ENCODE measurements at regions not wholly inside any gene's neighbourhood (a gene's known extent, or its start where the extent isn't known, plus 50 kb on each side); places are given as distances from the start of the nearest gene placed in this dataset.

DNA sequence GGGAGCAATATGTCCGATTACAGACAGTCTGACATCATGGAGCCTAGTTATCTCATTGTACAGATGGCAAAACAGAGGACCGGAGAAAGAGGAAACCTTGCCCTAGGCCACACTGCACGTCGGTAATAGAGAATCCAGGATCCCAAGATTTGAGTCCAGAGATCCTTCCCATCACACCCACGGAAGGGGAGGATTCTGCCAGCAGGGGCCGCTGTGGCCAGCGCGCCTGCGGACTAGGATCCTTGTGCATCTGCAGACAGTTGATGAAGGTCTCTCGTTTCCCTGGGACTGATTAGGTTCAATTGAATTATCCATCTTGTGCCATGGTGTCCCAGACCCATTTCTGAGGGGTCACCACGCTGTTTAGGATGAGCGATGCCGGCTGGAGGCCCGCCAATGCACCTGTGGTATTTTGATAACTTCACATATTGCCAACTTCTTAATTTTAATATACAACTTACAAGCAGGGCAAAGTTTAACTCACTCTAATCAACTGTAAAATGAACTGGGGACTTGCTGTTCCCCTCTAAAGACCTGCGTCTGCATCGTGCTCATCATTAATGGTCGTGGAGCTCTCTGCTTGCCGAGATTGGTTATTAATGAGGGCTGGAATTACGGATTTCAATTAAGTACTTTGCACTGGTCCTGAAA is 592.7 kb upstream of the BRINP1 start:
- Histone ChIP-seq H3K4me1 (no peaks in the 10 kb centered on the region), H3K27ac (no peak overlapping the region), H3K9me3 (no peaks in the 10 kb centered on the region), H3K36me3 (no peaks in the 10 kb centered on the region), H3K4me3 (no peak overlapping the region), H3K27me3 (no peaks in the 10 kb centered on the region)
- FAIRE-seq (no peak), ATAC-seq (peak in 3 of 4 donors; percentile 65 to 72 (median 69)), DNase-seq (peak; percentile 5 to 83 (median 48))
- TF ChIP-seq, protein P1, sequence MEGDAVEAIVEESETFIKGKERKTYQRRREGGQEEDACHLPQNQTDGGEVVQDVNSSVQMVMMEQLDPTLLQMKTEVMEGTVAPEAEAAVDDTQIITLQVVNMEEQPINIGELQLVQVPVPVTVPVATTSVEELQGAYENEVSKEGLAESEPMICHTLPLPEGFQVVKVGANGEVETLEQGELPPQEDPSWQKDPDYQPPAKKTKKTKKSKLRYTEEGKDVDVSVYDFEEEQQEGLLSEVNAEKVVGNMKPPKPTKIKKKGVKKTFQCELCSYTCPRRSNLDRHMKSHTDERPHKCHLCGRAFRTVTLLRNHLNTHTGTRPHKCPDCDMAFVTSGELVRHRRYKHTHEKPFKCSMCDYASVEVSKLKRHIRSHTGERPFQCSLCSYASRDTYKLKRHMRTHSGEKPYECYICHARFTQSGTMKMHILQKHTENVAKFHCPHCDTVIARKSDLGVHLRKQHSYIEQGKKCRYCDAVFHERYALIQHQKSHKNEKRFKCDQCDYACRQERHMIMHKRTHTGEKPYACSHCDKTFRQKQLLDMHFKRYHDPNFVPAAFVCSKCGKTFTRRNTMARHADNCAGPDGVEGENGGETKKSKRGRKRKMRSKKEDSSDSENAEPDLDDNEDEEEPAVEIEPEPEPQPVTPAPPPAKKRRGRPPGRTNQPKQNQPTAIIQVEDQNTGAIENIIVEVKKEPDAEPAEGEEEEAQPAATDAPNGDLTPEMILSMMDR (IDR thresholded peaks at IDR 0.05): peak; percentile 65 to 72 (median 68)
- 11 to 17% methylated on average over 19 of the region's 19 CpGs for WGBS, 2 donors
- intact Hi-C loops (cut with DNase I): loop anchor here in 1 of 3 donors (10.0 kb wide), 1 partner anchor 417 kb away; no protein-coding TSS in a partner anchor

DNA sequence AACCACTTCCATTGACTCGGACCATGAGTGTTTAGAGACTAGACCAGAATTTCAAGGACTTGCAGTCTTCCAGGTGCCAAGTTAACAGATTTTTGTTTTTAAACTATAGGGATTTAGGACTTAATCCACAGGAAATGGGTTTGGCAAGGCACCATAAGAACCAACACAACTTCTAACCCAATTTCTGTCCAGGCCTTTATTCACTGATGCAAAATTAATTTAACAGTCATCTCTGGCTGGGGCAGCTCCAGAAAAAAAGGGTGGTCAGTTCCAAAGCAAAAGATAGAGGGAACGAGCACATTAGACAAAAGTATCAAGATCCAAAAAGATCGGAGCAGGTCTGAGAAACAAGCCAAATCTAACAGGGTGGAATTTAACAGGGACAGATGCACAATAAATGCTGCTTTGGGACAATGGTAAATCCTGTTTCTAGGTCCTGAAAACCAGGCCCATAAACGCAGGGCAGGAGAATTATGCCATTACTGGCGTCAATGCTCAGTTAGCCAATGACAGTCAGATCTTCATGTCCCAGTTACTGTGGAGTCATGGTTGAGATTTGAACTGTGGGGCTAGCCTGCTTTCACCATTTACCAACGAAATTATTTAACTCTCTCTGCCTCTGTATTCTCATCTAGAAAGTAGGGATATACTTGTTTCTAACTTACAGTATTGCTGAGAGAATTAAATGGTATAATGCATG is 590.8 kb upstream of the BRINP1 start:
- H3K4me3 ChIP-seq: no peak overlapping the region
- WGBS, 2 donors: 53 to 56% methylated on average over 6 of the region's 6 CpGs
- H3K9me3 ChIP-seq: no peaks in the 10 kb centered on the region
- intact Hi-C loops (cut with DNase I): loop anchor here in 1 of 3 donors (10.0 kb wide), 1 partner anchor 415 kb away; no protein-coding TSS in a partner anchor
- peaks cover 0 to 8% (median 0%) of the 10 kb centered on the region in 4 donors for H3K27me3 ChIP-seq
- no peak for FAIRE-seq
- no peaks in the 10 kb centered on the region for H3K36me3 ChIP-seq
- DNase-seq: no peak
- H3K27ac ChIP-seq: no peak overlapping the region
- TF ChIP-seq, protein P1 (IDR thresholded peaks at IDR 0.05): no peak
- no peak for ATAC-seq
- H3K4me1 ChIP-seq: no peaks in the 10 kb centered on the region

DNA sequence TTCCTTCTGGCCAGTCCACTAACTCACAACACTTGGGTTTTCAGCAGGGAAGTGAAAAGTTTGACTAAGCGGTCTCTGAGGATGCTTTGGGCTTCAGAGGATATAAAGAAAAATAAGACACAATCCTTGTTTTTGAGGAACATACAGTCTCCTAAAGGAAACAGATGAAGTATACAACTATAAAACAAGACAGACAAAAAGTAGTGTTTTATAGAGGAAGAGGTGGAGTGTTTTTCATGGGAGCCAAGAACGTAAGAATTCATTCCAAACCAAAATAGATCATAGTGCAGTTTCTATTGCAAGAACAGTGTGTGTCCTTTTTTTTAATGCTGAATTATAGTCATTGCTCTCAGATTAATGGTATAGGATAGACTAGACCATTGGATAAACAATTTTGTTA is 586.9 kb upstream of the BRINP1 start:
- Histone ChIP-seq H3K9me3 (no peaks in the 10 kb centered on the region), H3K27ac (no peak overlapping the region), H3K4me1 (no peaks in the 10 kb centered on the region), H3K27me3 (peaks cover 0 to 8% (median 0%) of the 10 kb centered on the region in 4 donors), H3K4me3 (no peak overlapping the region), H3K36me3 (no peaks in the 10 kb centered on the region)
- TF ChIP-seq, protein P1 (IDR thresholded peaks at IDR 0.05): no peak
- WGBS, 2 donors: 53 to 78% methylated on average over 2 of the region's 2 CpGs
- FAIRE-seq (no peak), DNase-seq (no peak), ATAC-seq (no peak)
- intact Hi-C loops (cut with DNase I): no loop called here

DNA sequence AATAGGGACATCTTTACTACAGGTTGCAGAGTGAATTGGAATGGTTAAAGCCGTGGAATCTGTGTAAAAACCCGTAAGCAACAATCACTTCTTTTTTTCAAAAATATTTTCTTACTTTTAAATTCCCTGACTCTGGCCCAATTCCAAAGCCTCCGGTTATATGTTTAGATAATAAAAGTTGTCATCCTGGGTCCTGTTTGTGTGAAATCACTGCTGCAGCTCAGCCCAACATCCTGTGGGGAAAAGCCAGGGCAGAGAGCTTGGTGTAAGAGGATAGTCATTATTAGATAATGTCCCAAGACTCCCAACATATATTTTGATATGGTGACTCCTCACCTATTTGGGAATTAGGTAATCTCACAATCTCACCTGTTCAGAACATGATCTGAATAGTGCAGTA is 586.0 kb upstream of the BRINP1 start:
- intact Hi-C loops (cut with DNase I): no loop called here
- no peak overlapping the region for H3K4me3 ChIP-seq
- DNase-seq (no peak), FAIRE-seq (no peak), ATAC-seq (no peak)
- H3K27me3 ChIP-seq: peaks cover 0 to 8% (median 0%) of the 10 kb centered on the region in 4 donors
- H3K4me1 ChIP-seq: no peaks in the 10 kb centered on the region
- H3K36me3 ChIP-seq: no peaks in the 10 kb centered on the region
- TF ChIP-seq, protein P1 (IDR thresholded peaks at IDR 0.05): no peak
- no peaks in the 10 kb centered on the region for H3K9me3 ChIP-seq
- 27 to 40% methylated on average over 3 of the region's 3 CpGs for WGBS, 2 donors
- no peak overlapping the region for H3K27ac ChIP-seq

DNA sequence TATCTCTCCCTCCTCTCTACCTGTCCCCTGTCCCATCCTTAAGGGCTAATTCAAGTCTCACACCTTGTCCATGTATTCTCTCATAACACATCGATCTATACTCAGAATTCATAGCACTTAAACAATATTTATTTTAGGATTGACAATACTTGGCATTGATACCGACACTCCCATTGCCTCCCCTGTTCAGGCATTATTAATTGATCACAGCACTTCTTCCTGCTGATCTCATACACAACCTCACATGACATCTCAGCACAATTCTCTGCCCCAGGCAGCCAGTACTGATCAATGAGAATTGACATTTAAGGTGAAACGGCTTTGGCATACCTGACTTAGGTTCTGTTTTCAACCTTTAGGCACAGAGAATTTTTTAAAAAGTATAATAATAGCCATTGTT is 582.4 kb upstream of the BRINP1 start:
- no peak overlapping the region for H3K27ac ChIP-seq
- no peaks in the 10 kb centered on the region for H3K4me1 ChIP-seq
- DNase-seq (no peak), ATAC-seq (no peak), FAIRE-seq (no peak)
- H3K27me3 ChIP-seq: peaks cover 0 to 8% (median 0%) of the 10 kb centered on the region in 4 donors
- TF ChIP-seq, protein P1 (IDR thresholded peaks at IDR 0.05): no peak
- H3K9me3 ChIP-seq: no peaks in the 10 kb centered on the region
- H3K4me3 ChIP-seq: no peak overlapping the region
- intact Hi-C loops (cut with DNase I): no loop called here
- WGBS, 2 donors: 37 to 47% methylated on average over 3 of the region's 3 CpGs
- no peaks in the 10 kb centered on the region for H3K36me3 ChIP-seq
